WTC11 (cell line): ENCODE measurements at regions not wholly inside any gene's neighbourhood (a gene's known extent, or its start where the extent isn't known, plus 50 kb on each side); places are given as distances from the start of the nearest gene placed in this dataset.

ENCODE experiments used
- ATAC-seq: fragments of 200-7000 bp; cut with Tn5 transposase; 2 replicates; pipeline ENCODE4 v1.10.0; 2021; ENCODE audit warnings: mild to moderate bottlenecking, moderate library complexity
- CTCF ChIA-PET: fragments of 300-600 bp; sonication (Branson Sonifier 250); formaldehyde crosslinking; loops from one replicate; lab custom pipeline; 2021; ENCODE audit warnings: antibody characterized with exemption; lab: Charles Lee
- POLR2A ChIA-PET: fragments of 350-600 bp; sonication (Branson Sonifier 250); formaldehyde crosslinking; loops from one replicate; lab custom pipeline; 2021; ENCODE audit warnings: antibody characterized with exemption; lab: Charles Lee
- DNase-seq: peaks from one replicate; pipeline ENCODE4 v3.0.0; 2021; ENCODE audit warnings: low spot score
- H3K27ac Mint-ChIP-seq: 2 replicates; pipeline ENCODE4 v1.8.0; 2021; ENCODE audit warnings: mixed read lengths
- H3K27me3 Mint-ChIP-seq: 2 replicates; pipeline ENCODE4 v1.8.0; 2021; ENCODE audit warnings: low read depth, mild to moderate bottlenecking, moderate library complexity, mixed read lengths
- H3K36me3 Mint-ChIP-seq: 2 replicates; pipeline ENCODE4 v1.8.0; 2021; ENCODE audit warnings: mixed read lengths
- H3K4me1 Mint-ChIP-seq: 2 replicates; pipeline ENCODE4 v1.8.0; 2022; ENCODE audit warnings: mixed read lengths
- H3K4me3 Mint-ChIP-seq: 2 replicates; pipeline ENCODE4 v1.8.0; 2021; ENCODE audit warnings: mild to moderate bottlenecking, moderate library complexity, mixed read lengths
- H3K9me3 Mint-ChIP-seq: 2 replicates; pipeline ENCODE4 v1.8.0; 2021; ENCODE audit warnings: mixed read lengths
- ATF1 ChIP-seq: sonication (generic); formaldehyde crosslinking; IDR thresholded peaks from 2 replicates; pipeline ENCODE4 v1.8.1; 2023; ENCODE audit warnings: mild to moderate bottlenecking, moderate library complexity, missing genetic modification reagents
- CBFB ChIP-seq: sonication (generic); formaldehyde crosslinking; IDR thresholded peaks from 2 replicates; pipeline ENCODE4 v1.8.1; 2022; ENCODE audit warnings: mild to moderate bottlenecking, low read depth, missing genetic modification reagents
- CREM ChIP-seq: sonication (generic); formaldehyde crosslinking; IDR thresholded peaks from 2 replicates; pipeline ENCODE4 v1.8.1; 2022; ENCODE audit warnings: mild to moderate bottlenecking, missing genetic modification reagents, moderate library complexity
- EMX1 ChIP-seq: fragments of 250-450 bp; sonication (Bioruptor Pico); IDR thresholded peaks from 2 replicates; pipeline ENCODE4 v1.8.0; 2021; ENCODE audit warnings: mild to moderate bottlenecking
- FOXJ3 ChIP-seq: sonication (generic); formaldehyde crosslinking; IDR thresholded peaks from 2 replicates; pipeline ENCODE4 v1.9.0; 2021; ENCODE audit warnings: missing genetic modification reagents, mild to moderate bottlenecking, borderline replicate concordance
- MXD4 ChIP-seq: fragments of 250-450 bp; sonication (Bioruptor Pico); IDR thresholded peaks from 2 replicates; pipeline ENCODE4 v1.8.0; 2021; ENCODE audit warnings: mild to moderate bottlenecking, moderate library complexity, borderline replicate concordance
- NR3C1 ChIP-seq: sonication (generic); formaldehyde crosslinking; conservative IDR thresholded peaks from 2 replicates; pipeline ENCODE4 v1.8.1; 2023; ENCODE audit warnings: low read depth, mild to moderate bottlenecking, missing genetic modification reagents
- RELA ChIP-seq: sonication (generic); formaldehyde crosslinking; IDR thresholded peaks from 2 replicates; pipeline ENCODE4 v1.8.1; 2022; ENCODE audit warnings: missing genetic modification reagents, mild to moderate bottlenecking, borderline replicate concordance
- SMAD3 ChIP-seq: sonication (generic); formaldehyde crosslinking; IDR thresholded peaks from 2 replicates; pipeline ENCODE4 v1.8.0; 2022; ENCODE audit warnings: missing genetic modification reagents, mild to moderate bottlenecking, borderline replicate concordance
- TCF7 ChIP-seq: sonication (generic); formaldehyde crosslinking; IDR thresholded peaks from 2 replicates; pipeline ENCODE4 v1.8.0; 2022; ENCODE audit warnings: mild to moderate bottlenecking, low read depth, missing genetic modification reagents, moderate library complexity
- TEAD4 ChIP-seq: sonication (generic); formaldehyde crosslinking; IDR thresholded peaks from 2 replicates; pipeline ENCODE4 v1.8.0; 2022; ENCODE audit warnings: mild to moderate bottlenecking, missing genetic modification reagents
- TP53 ChIP-seq: sonication (generic); formaldehyde crosslinking; IDR thresholded peaks from 2 replicates; pipeline ENCODE4 v1.8.1; 2023; ENCODE audit warnings: mild to moderate bottlenecking, missing genetic modification reagents
- ZNF121 ChIP-seq: sonication (generic); formaldehyde crosslinking; IDR thresholded peaks from 2 replicates; pipeline ENCODE4 v1.8.0; 2023; ENCODE audit warnings: missing genetic modification reagents
- ZNF219 ChIP-seq: sonication (generic); formaldehyde crosslinking; IDR thresholded peaks from 2 replicates; pipeline ENCODE4 v1.8.0; 2023; ENCODE audit warnings: missing genetic modification reagents, mild to moderate bottlenecking, borderline replicate concordance
- ZNF396 ChIP-seq: fragments of 250-450 bp; sonication (Bioruptor Pico); IDR thresholded peaks from 2 replicates; pipeline ENCODE4 v1.8.0; 2021; ENCODE audit warnings: mild to moderate bottlenecking, moderate library complexity, borderline replicate concordance
- ZNF423 ChIP-seq: fragments of 250-450 bp; sonication (Bioruptor Pico); IDR thresholded peaks from 2 replicates; pipeline ENCODE4 v2.1.2; 2022; ENCODE audit warnings: mild to moderate bottlenecking, moderate library complexity
- ZNF671 ChIP-seq: fragments of 250-450 bp; sonication (Bioruptor Pico); IDR thresholded peaks from 2 replicates; pipeline ENCODE4 v1.8.0; 2021; ENCODE audit warnings: mild to moderate bottlenecking
- TF ChIP-seq, protein P1 (sequence below): sonication (generic); formaldehyde crosslinking; IDR thresholded peaks from 2 replicates; pipeline ENCODE4 v1.8.1; 2022; ENCODE audit warnings: mild to moderate bottlenecking, moderate library complexity, missing genetic modification reagents
- TF ChIP-seq, protein P2 (sequence below): sonication (generic); formaldehyde crosslinking; IDR thresholded peaks from 2 replicates; pipeline ENCODE4 v1.8.1; 2023; ENCODE audit warnings: mild to moderate bottlenecking, missing genetic modification reagents, moderate library complexity
- TF ChIP-seq, protein P3 (sequence below): sonication (generic); formaldehyde crosslinking; IDR thresholded peaks from 2 replicates; pipeline ENCODE4 v1.8.1; 2023; ENCODE audit warnings: mild to moderate bottlenecking, missing genetic modification reagents
- TF ChIP-seq, protein P4 (sequence below): sonication (generic); formaldehyde crosslinking; IDR thresholded peaks from 2 replicates; pipeline ENCODE4 v1.8.0; 2023; ENCODE audit warnings: mild to moderate bottlenecking, missing genetic modification reagents
- TF ChIP-seq, protein P5 (sequence below): fragments of 250-450 bp; sonication (Bioruptor Pico); IDR thresholded peaks from 2 replicates; pipeline ENCODE4 v1.9.0; 2021; ENCODE audit warnings: mild to moderate bottlenecking

DNA sequence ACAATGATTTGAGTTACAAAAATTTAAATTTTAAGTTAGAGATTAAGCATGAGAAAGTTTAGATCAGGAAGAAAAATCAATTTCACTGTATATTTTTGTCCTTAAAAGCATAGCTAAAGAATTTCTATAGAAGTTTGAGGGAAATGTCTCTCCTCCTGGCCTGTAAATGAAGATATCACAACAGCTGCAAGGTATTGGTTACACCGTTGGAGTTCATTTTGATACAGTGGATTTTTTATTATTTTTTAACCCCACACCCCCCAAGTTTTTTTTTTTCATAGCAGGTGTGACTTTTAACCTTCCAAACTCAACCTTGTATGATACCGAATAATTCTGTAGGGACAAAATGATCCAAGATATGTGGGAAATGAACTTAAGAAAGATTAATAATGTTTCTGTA lies 156.3 kb downstream of the DISP1 start (continued):
- TF ChIP-seq CBFB (CRISPR knock-in tag): no peak
- no peak for TF ChIP-seq RELA

DNA sequence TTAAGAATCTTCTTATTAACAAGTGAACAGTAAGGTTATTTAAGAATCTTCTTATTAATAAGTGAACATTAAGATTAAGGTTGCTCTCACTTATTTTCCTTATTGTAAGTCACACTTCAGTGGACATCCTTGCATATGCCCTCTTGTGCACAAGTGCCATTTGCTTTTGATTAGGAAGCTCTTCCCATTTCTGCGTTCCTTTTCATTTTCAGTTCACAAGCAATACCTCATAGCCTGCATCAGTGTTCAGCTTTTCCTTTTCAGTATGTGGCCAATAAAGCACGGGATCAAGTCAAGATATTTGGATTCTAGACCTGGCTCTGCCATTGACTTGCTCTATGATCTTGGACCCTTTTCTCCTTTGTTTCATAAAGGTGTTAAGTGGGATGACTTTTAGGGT lies 158.7 kb downstream of the DISP1 start:
- ATAC-seq (no peak), DNase-seq (no peak)
- no peaks in the 10 kb centered on the region for H3K4me1 Mint-ChIP-seq
- peaks cover 3% of the 10 kb centered on the region; the same call in 1 of the 2 replicates for H3K27me3 Mint-ChIP-seq
- CTCF ChIA-PET: interaction anchor here (1.2 kb wide), 1 partner anchor 160 kb away, joined by 3 read pairs; no protein-coding TSS in a partner anchor
- H3K4me3 Mint-ChIP-seq: no peak overlapping the region
- TF ChIP-seq ZNF671 (CRISPR knock-in tag) (no peak), ZNF219 (CRISPR knock-in tag) (no peak), MXD4 (CRISPR knock-in tag) (no peak), TEAD4 (CRISPR knock-in tag) (no peak), EMX1 (CRISPR knock-in tag) (no peak)
- TF ChIP-seq, protein P1, sequence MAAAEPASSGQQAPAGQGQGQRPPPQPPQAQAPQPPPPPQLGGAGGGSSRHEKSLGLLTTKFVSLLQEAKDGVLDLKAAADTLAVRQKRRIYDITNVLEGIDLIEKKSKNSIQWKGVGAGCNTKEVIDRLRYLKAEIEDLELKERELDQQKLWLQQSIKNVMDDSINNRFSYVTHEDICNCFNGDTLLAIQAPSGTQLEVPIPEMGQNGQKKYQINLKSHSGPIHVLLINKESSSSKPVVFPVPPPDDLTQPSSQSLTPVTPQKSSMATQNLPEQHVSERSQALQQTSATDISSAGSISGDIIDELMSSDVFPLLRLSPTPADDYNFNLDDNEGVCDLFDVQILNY: no peak
- TF ChIP-seq, protein P2, sequence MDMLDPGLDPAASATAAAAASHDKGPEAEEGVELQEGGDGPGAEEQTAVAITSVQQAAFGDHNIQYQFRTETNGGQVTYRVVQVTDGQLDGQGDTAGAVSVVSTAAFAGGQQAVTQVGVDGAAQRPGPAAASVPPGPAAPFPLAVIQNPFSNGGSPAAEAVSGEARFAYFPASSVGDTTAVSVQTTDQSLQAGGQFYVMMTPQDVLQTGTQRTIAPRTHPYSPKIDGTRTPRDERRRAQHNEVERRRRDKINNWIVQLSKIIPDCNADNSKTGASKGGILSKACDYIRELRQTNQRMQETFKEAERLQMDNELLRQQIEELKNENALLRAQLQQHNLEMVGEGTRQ (CRISPR knock-in tag): no peak
- POLR2A ChIA-PET: no interaction called here
- no peak overlapping the region for H3K27ac Mint-ChIP-seq
- peaks cover 6% of the 10 kb centered on the region; the same call in 1 of the 2 replicates for H3K9me3 Mint-ChIP-seq
- peaks cover 5% of the 10 kb centered on the region; the same call in 1 of the 2 replicates for H3K36me3 Mint-ChIP-seq

DNA sequence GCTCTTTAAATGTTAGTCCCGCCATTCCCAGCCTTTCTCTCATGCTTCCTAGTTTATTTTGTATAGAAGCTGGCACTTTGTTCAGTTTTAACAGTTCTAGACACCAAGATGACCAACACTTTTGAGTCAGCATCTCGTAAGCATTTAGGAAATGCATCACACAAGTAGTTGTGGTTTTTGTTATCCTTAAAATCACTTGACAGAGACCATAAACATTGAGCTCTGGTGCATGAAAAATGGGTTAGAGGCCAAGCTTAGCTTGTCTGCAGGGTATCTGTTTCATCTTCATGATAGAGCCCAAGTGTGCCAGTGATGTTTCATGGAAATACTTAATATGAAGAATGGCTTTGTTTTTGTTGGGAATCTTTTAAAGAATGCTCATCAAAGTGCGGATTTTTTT lies 159.7 kb downstream of the DISP1 start:
- H3K4me3 Mint-ChIP-seq: no peak overlapping the region
- TF ChIP-seq, protein P1: no peak
- TF ChIP-seq NR3C1 (CRISPR knock-in tag) (no peak), TCF7 (CRISPR knock-in tag) (no peak), ZNF423 (CRISPR knock-in tag) (no peak), TP53 (CRISPR knock-in tag) (no peak), ATF1 (CRISPR knock-in tag) (no peak), ZNF121 (no peak), ZNF396 (CRISPR knock-in tag) (no peak), SMAD3 (no peak), CREM (CRISPR knock-in tag) (no peak), FOXJ3 (no peak), ZNF219 (CRISPR knock-in tag) (no peak)
- TF ChIP-seq, protein P3, sequence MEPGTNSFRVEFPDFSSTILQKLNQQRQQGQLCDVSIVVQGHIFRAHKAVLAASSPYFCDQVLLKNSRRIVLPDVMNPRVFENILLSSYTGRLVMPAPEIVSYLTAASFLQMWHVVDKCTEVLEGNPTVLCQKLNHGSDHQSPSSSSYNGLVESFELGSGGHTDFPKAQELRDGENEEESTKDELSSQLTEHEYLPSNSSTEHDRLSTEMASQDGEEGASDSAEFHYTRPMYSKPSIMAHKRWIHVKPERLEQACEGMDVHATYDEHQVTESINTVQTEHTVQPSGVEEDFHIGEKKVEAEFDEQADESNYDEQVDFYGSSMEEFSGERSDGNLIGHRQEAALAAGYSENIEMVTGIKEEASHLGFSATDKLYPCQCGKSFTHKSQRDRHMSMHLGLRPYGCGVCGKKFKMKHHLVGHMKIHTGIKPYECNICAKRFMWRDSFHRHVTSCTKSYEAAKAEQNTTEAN (CRISPR knock-in tag): no peak
- TF ChIP-seq, protein P4, sequence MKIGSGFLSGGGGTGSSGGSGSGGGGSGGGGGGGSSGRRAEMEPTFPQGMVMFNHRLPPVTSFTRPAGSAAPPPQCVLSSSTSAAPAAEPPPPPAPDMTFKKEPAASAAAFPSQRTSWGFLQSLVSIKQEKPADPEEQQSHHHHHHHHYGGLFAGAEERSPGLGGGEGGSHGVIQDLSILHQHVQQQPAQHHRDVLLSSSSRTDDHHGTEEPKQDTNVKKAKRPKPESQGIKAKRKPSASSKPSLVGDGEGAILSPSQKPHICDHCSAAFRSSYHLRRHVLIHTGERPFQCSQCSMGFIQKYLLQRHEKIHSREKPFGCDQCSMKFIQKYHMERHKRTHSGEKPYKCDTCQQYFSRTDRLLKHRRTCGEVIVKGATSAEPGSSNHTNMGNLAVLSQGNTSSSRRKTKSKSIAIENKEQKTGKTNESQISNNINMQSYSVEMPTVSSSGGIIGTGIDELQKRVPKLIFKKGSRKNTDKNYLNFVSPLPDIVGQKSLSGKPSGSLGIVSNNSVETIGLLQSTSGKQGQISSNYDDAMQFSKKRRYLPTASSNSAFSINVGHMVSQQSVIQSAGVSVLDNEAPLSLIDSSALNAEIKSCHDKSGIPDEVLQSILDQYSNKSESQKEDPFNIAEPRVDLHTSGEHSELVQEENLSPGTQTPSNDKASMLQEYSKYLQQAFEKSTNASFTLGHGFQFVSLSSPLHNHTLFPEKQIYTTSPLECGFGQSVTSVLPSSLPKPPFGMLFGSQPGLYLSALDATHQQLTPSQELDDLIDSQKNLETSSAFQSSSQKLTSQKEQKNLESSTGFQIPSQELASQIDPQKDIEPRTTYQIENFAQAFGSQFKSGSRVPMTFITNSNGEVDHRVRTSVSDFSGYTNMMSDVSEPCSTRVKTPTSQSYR (CRISPR knock-in tag): no peak
- TF ChIP-seq, protein P5, sequence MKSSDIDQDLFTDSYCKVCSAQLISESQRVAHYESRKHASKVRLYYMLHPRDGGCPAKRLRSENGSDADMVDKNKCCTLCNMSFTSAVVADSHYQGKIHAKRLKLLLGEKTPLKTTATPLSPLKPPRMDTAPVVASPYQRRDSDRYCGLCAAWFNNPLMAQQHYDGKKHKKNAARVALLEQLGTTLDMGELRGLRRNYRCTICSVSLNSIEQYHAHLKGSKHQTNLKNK (CRISPR knock-in tag): no peak
- ChIA-PET POLR2A (no interaction called here), CTCF (no interaction called here)
- H3K4me1 Mint-ChIP-seq: no peaks in the 10 kb centered on the region
- DNase-seq: no peak
- peaks cover 6% of the 10 kb centered on the region; the same call in 1 of the 2 replicates for H3K9me3 Mint-ChIP-seq
- no peak for ATAC-seq
- no peak overlapping the region for H3K27ac Mint-ChIP-seq
- peaks cover 3% of the 10 kb centered on the region; the same call in 1 of the 2 replicates for H3K27me3 Mint-ChIP-seq
- H3K36me3 Mint-ChIP-seq: peaks cover 5% of the 10 kb centered on the region; the same call in 1 of the 2 replicates
